GM12878 (cell line): ENCODE measurements at regions not wholly inside any gene's neighbourhood (a gene's known extent, or its start where the extent isn't known, plus 50 kb on each side); places are given as distances from the start of the nearest gene placed in this dataset.

Source experiments
- ATAC-seq: fragments of 200-7000 bp; cut with Tn5 transposase; 3 replicates; pipeline ENCODE4 v1.9.1; 2020; ENCODE audit warnings: mild to moderate bottlenecking, moderate library complexity
- BruUV-seq: library from RNA; stranded (reverse); fragments of 400-500 nt; replicated peaks from 2 replicates; lab custom pipeline; 2021; lab: Mats Ljungman, UMichigan
- CTCF ChIA-PET: fragments of 300-600 bp; sonication (Branson Sonifier 250); formaldehyde crosslinking; extraction: SDS; loops from one replicate; lab custom pipeline; 2021; ENCODE audit warnings: inconsistent platforms; lab: Yijun Ruan, JAX
- POLR2A ChIA-PET: fragments of 350-600 bp; formaldehyde crosslinking; extraction: SDS; loops from one replicate; lab custom pipeline; 2021; ENCODE audit warnings: inconsistent platforms; lab: Charles Lee
- RAD21 ChIA-PET: fragments of 300-600 bp; sonication (Branson Sonifier 250); formaldehyde crosslinking; loops from one replicate; lab custom pipeline; 2023; ENCODE audit warnings: antibody characterized with exemption; ENCODE audit not compliant: unreplicated experiment; lab: Charles Lee
- SMC1A ChIA-PET: fragments of 300-600 bp; sonication (Branson Sonifier 250); formaldehyde crosslinking; loops from one replicate; lab custom pipeline; 2023; ENCODE audit not compliant: unreplicated experiment, uncharacterized antibody; lab: Charles Lee
- DNase-seq: peaks from one replicate; pipeline ENCODE4 v3.0.0-alpha.2; 2011; ENCODE audit warnings: low read depth, low spot score
- FAIRE-seq: peaks from 3 replicates; lab custom pipeline; 2011; peaks lifted over from hg19 to GRCh38; lab: Jason Lieb, UNC
- H2AFZ ChIP-seq: 2 replicates; pipeline ENCODE4 v1.6.0; 2011; ENCODE audit warnings: low read depth, low read length, control low read depth; ENCODE audit not compliant: control insufficient read depth
- H3K27ac ChIP-seq: 2 replicates; pipeline ENCODE4 v1.5.1; 2011; ENCODE audit warnings: control low read depth; ENCODE audit not compliant: control insufficient read depth, insufficient read depth
- H3K27me3 ChIP-seq, 2 experiments: replicated peaks in 1 of 2; 2 replicates each; pipeline versions ENCODE4 v1.6.0 to v1.6.1; 2011; ENCODE audit warnings: low read length in 1 of 2; ENCODE audit not compliant: control insufficient read depth in 2 of 2, insufficient read depth in 2 of 2
- H3K36me3 ChIP-seq, 2 experiments: 2 replicates each; pipeline ENCODE4 v1.5.1; 2011; ENCODE audit warnings: low read length in 1 of 2; ENCODE audit not compliant: control insufficient read depth in 2 of 2, insufficient read depth in 2 of 2
- H3K4me1 ChIP-seq: 2 replicates; pipeline ENCODE4 v1.6.1; 2011; ENCODE audit warnings: mild to moderate bottlenecking, low read length, moderate library complexity, mixed read lengths; ENCODE audit not compliant: control insufficient read depth, insufficient read depth
- H3K4me2 ChIP-seq: 2 replicates; pipeline ENCODE4 v1.6.0; 2011; ENCODE audit warnings: control low read depth; ENCODE audit not compliant: control insufficient read depth, insufficient read depth
- H3K4me3 ChIP-seq: fragments of 200-600 bp; sonication (generic); 2 replicates; pipeline ENCODE4 v1.5.1; 2016
- H3K79me2 ChIP-seq: 2 replicates; pipeline ENCODE4 v1.6.0; 2011; ENCODE audit warnings: low read length; ENCODE audit not compliant: control insufficient read depth, insufficient read depth
- H3K9ac ChIP-seq: 2 replicates; pipeline ENCODE4 v1.8.0; 2011; ENCODE audit warnings: low read length, control low read depth, mixed read lengths; ENCODE audit not compliant: control insufficient read depth, insufficient read depth
- H3K9me3 ChIP-seq: replicated peaks from 3 replicates; pipeline ENCODE4 v1.5.1; 2011; ENCODE audit warnings: mild to moderate bottlenecking, low read length; ENCODE audit not compliant: control insufficient read depth, insufficient read depth
- H4K20me1 ChIP-seq: 2 replicates; pipeline ENCODE4 v1.6.0; 2011; ENCODE audit not compliant: control insufficient read depth, insufficient read depth
- ATF7 ChIP-seq: fragments of 450-650 bp; IDR thresholded peaks from 2 replicates; pipeline ENCODE4 v1.6.1; 2016; ENCODE audit warnings: low read depth, mild to moderate bottlenecking
- MEF2A ChIP-seq: IDR thresholded peaks from 2 replicates; pipeline ENCODE4 v1.6.1; 2011; ENCODE audit warnings: low read depth, mild to moderate bottlenecking, low read length, moderate library complexity; ENCODE audit not compliant: insufficient read depth
- POLR2A ChIP-seq: IDR thresholded peaks from 2 replicates; pipeline ENCODE4 v1.6.1; 2011; ENCODE audit warnings: low read depth, mild to moderate bottlenecking, low read length
- POLR2AphosphoS2 ChIP-seq: IDR thresholded peaks from 2 replicates; pipeline ENCODE4 v1.6.1; 2011; ENCODE audit warnings: low read depth, mild to moderate bottlenecking, low read length, improper control_type of control experiment, moderate library complexity
- TBL1XR1 ChIP-seq: IDR thresholded peaks from 2 replicates; pipeline ENCODE4 v1.6.1; 2012; ENCODE audit warnings: low read depth, low read length, improper control_type of control experiment
- ZNF622 ChIP-seq: fragments of 450-650 bp; IDR thresholded peaks from 2 replicates; pipeline ENCODE4 v1.6.1; 2017; ENCODE audit warnings: mild to moderate bottlenecking, inconsistent platforms
- WGBS: methylation state at CpG from one replicate; pipeline ENCODE4 v1.1.6; 2016; ENCODE audit warnings: low lambda C conversion rate; ENCODE audit not compliant: insufficient replicate concordance, insufficient coverage; ENCODE audit errors: missing lambda C conversion rate; 5-methylcytosine and 5-hydroxymethylcytosine counted together
- in situ Hi-C: fragments of 300-500 bp; cut with MboI; formaldehyde crosslinking; loops from 9 replicates; pipeline ENCODE4 v1.14.3; 2018; ENCODE audit warnings: mixed read lengths
- intact Hi-C: fragments of 100-400 bp; cut with micrococcal nuclease; formaldehyde crosslinking; loops from one replicate; pipeline ENCODE4 v1.14.2; 2022; ENCODE audit not compliant: unreplicated experiment
- TF ChIP-seq, protein P1 (sequence below): fragments of 150-350 bp; IDR thresholded peaks from 2 replicates; pipeline ENCODE4 v1.6.1; 2016; ENCODE audit warnings: low read depth, low read length
- TF ChIP-seq, protein P2 (sequence below): IDR thresholded peaks from 2 replicates; pipeline ENCODE4 v1.6.1; 2012; ENCODE audit warnings: low read depth, low read length, improper control_type of control experiment
- TF ChIP-seq, protein P3 (sequence below), 3 experiments: IDR thresholded peaks in 2 of 3; conservative IDR thresholded peaks in 1 of 3; 2 replicates each; pipeline ENCODE4 v1.5.1; 2011; ENCODE audit warnings: low read depth in 3 of 3, low read length in 3 of 3, mild to moderate bottlenecking in 3 of 3, control low read depth in 2 of 3, moderate library complexity in 2 of 3, inconsistent platforms in 1 of 3, mixed read lengths in 1 of 3; ENCODE audit not compliant: control insufficient read depth in 2 of 3, insufficient read depth in 1 of 3; ENCODE audit errors: extremely low read depth in 1 of 3
- TF ChIP-seq, protein P4 (sequence below): fragments of 450-650 bp; IDR thresholded peaks from 2 replicates; pipeline ENCODE4 v1.6.1; 2017; ENCODE audit warnings: low read depth, mild to moderate bottlenecking, moderate library complexity
- TF ChIP-seq, protein P5 (sequence below): fragments of 450-650 bp; IDR thresholded peaks from 2 replicates; pipeline ENCODE4 v1.6.1; 2018; ENCODE audit warnings: borderline replicate concordance, mild to moderate bottlenecking; ENCODE audit not compliant: partially characterized antibody
- TF ChIP-seq, protein P6 (sequence below): fragments of 450-650 bp; IDR thresholded peaks from 2 replicates; pipeline ENCODE4 v1.6.1; 2014; ENCODE audit warnings: mild to moderate bottlenecking
- TF ChIP-seq, protein P7 (sequence below): IDR thresholded peaks from 2 replicates; pipeline ENCODE4 v1.6.1; 2012; ENCODE audit warnings: low read depth, low read length, improper control_type of control experiment

DNA sequence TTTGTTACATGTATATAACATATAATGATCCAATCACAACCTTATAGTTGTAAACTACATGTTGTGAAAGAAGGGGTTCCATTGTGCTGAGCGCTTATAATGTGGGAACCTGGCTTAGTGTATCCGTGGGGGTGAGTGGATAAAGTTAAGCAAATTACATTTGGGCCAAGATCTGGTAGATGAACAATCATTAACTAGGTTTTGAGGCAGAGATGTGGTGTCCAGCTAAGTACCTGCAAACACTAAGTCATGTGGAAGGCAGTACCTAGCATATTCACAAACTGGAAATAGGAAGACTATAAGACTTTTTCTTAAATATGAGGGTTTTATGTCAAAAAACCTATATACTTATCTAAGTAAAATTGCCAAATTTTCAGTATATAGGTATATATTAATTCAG, 167.2 kb upstream of the PDE4B start:
- no peaks in the 10 kb centered on the region for H3K4me1 ChIP-seq
- H3K4me2 ChIP-seq, result no peak overlapping the region
- no peak overlapping the region for H2AFZ ChIP-seq
- SMC1A ChIA-PET, result no interaction called here
- no peak overlapping the region for H3K27ac ChIP-seq
- TF ChIP-seq, protein P1, sequence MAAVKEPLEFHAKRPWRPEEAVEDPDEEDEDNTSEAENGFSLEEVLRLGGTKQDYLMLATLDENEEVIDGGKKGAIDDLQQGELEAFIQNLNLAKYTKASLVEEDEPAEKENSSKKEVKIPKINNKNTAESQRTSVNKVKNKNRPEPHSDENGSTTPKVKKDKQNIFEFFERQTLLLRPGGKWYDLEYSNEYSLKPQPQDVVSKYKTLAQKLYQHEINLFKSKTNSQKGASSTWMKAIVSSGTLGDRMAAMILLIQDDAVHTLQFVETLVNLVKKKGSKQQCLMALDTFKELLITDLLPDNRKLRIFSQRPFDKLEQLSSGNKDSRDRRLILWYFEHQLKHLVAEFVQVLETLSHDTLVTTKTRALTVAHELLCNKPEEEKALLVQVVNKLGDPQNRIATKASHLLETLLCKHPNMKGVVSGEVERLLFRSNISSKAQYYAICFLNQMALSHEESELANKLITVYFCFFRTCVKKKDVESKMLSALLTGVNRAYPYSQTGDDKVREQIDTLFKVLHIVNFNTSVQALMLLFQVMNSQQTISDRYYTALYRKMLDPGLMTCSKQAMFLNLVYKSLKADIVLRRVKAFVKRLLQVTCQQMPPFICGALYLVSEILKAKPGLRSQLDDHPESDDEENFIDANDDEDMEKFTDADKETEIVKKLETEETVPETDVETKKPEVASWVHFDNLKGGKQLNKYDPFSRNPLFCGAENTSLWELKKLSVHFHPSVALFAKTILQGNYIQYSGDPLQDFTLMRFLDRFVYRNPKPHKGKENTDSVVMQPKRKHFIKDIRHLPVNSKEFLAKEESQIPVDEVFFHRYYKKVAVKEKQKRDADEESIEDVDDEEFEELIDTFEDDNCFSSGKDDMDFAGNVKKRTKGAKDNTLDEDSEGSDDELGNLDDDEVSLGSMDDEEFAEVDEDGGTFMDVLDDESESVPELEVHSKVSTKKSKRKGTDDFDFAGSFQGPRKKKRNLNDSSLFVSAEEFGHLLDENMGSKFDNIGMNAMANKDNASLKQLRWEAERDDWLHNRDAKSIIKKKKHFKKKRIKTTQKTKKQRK, result no peak
- TF ChIP-seq ATF7 (no peak), POLR2AphosphoS2 (no peak), ZNF622 (no peak), MEF2A (no peak), TBL1XR1 (no peak), POLR2A (no peak)
- TF ChIP-seq, protein P2, sequence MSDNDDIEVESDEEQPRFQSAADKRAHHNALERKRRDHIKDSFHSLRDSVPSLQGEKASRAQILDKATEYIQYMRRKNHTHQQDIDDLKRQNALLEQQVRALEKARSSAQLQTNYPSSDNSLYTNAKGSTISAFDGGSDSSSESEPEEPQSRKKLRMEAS, result no peak
- TF ChIP-seq, protein P3, sequence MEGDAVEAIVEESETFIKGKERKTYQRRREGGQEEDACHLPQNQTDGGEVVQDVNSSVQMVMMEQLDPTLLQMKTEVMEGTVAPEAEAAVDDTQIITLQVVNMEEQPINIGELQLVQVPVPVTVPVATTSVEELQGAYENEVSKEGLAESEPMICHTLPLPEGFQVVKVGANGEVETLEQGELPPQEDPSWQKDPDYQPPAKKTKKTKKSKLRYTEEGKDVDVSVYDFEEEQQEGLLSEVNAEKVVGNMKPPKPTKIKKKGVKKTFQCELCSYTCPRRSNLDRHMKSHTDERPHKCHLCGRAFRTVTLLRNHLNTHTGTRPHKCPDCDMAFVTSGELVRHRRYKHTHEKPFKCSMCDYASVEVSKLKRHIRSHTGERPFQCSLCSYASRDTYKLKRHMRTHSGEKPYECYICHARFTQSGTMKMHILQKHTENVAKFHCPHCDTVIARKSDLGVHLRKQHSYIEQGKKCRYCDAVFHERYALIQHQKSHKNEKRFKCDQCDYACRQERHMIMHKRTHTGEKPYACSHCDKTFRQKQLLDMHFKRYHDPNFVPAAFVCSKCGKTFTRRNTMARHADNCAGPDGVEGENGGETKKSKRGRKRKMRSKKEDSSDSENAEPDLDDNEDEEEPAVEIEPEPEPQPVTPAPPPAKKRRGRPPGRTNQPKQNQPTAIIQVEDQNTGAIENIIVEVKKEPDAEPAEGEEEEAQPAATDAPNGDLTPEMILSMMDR (IDR thresholded peaks at IDR 0.05 in 2 of 3, conservative IDR thresholded peaks at IDR 0.05 in 1 of 3; ENCODE audit: control insufficient read depth in 2 of 3, extremely low read depth in 1 of 3, insufficient read depth in 1 of 3, low read depth in 3 of 3, low read length in 3 of 3), result no peak
- TF ChIP-seq, protein P4, sequence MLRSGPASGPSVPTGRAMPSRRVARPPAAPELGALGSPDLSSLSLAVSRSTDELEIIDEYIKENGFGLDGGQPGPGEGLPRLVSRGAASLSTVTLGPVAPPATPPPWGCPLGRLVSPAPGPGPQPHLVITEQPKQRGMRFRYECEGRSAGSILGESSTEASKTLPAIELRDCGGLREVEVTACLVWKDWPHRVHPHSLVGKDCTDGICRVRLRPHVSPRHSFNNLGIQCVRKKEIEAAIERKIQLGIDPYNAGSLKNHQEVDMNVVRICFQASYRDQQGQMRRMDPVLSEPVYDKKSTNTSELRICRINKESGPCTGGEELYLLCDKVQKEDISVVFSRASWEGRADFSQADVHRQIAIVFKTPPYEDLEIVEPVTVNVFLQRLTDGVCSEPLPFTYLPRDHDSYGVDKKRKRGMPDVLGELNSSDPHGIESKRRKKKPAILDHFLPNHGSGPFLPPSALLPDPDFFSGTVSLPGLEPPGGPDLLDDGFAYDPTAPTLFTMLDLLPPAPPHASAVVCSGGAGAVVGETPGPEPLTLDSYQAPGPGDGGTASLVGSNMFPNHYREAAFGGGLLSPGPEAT, result no peak
- TF ChIP-seq, protein P5, sequence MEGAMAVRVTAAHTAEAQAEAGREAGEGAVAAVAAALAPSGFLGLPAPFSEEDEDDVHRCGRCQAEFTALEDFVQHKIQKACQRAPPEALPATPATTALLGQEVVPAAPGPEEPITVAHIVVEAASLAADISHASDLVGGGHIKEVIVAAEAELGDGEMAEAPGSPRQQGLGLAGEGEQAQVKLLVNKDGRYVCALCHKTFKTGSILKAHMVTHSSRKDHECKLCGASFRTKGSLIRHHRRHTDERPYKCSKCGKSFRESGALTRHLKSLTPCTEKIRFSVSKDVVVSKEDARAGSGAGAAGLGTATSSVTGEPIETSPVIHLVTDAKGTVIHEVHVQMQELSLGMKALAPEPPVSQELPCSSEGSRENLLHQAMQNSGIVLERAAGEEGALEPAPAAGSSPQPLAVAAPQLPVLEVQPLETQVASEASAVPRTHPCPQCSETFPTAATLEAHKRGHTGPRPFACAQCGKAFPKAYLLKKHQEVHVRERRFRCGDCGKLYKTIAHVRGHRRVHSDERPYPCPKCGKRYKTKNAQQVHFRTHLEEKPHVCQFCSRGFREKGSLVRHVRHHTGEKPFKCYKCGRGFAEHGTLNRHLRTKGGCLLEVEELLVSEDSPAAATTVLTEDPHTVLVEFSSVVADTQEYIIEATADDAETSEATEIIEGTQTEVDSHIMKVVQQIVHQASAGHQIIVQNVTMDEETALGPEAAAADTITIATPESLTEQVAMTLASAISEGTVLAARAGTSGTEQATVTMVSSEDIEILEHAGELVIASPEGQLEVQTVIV, result no peak
- TF ChIP-seq, protein P6, sequence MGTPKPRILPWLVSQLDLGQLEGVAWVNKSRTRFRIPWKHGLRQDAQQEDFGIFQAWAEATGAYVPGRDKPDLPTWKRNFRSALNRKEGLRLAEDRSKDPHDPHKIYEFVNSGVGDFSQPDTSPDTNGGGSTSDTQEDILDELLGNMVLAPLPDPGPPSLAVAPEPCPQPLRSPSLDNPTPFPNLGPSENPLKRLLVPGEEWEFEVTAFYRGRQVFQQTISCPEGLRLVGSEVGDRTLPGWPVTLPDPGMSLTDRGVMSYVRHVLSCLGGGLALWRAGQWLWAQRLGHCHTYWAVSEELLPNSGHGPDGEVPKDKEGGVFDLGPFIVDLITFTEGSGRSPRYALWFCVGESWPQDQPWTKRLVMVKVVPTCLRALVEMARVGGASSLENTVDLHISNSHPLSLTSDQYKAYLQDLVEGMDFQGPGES, result no peak
- TF ChIP-seq, protein P7, sequence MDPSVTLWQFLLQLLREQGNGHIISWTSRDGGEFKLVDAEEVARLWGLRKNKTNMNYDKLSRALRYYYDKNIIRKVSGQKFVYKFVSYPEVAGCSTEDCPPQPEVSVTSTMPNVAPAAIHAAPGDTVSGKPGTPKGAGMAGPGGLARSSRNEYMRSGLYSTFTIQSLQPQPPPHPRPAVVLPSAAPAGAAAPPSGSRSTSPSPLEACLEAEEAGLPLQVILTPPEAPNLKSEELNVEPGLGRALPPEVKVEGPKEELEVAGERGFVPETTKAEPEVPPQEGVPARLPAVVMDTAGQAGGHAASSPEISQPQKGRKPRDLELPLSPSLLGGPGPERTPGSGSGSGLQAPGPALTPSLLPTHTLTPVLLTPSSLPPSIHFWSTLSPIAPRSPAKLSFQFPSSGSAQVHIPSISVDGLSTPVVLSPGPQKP, result no peak
- 0% methylated on average over 2 of the region's 2 CpGs for WGBS
- no TSS peak for BruUV-seq
- no peaks in the 10 kb centered on the region for H3K36me3 ChIP-seq
- no peak overlapping the region for H3K9ac ChIP-seq
- no peaks in the 10 kb centered on the region for H4K20me1 ChIP-seq
- intact Hi-C loops, result no loop called here
- no peak overlapping the region for H3K4me3 ChIP-seq
- POLR2A ChIA-PET, result no interaction called here
- H3K9me3 ChIP-seq, result no peaks in the 10 kb centered on the region
- no peaks in the 10 kb centered on the region for H3K27me3 ChIP-seq
- no peaks in the 10 kb centered on the region for H3K79me2 ChIP-seq
- ATAC-seq, result no peak
- RAD21 ChIA-PET, result no interaction called here
- CTCF ChIA-PET, result no interaction called here
- no peak for DNase-seq
- FAIRE-seq, result no peak
- in situ Hi-C loops, result no loop called here
